ENCODE measurements at regions not wholly inside any gene's neighbourhood (a gene's known extent, or its start where the extent isn't known, plus 50 kb on each side); places are given as distances from the start of the nearest gene placed in this dataset.

- intact Hi-C loops (cut with micrococcal nuclease) (no loop called here), dilution Hi-C loops (cut with MboI; ENCODE audit: extremely low pct_ligation_motif_present, low sequenced_read_pairs) (no loop called here)
Measured at GRCh38 chr1:185446131-185446530, 129.1 kb upstream of the IVNS1ABP start.

GRCh38 chr1:185445594-185445993, 128.6 kb upstream of the IVNS1ABP start:
- H3K27ac ChIP-seq (ENCODE audit: insufficient read depth, low read depth, low read length), result no peak overlapping the region
- no peak for FAIRE-seq
- no peaks in the 10 kb centered on the region for H3K36me3 ChIP-seq (ENCODE audit: control insufficient read depth in 2 of 2, extremely low read depth in 1 of 2, insufficient read depth in 2 of 2, low read length in 2 of 2)
- H3K9ac ChIP-seq (replicated peaks; ENCODE audit: extremely low read depth, insufficient read depth, low read length), result no peak overlapping the region
- dilution Hi-C loops (cut with MboI; ENCODE audit: extremely low pct_ligation_motif_present, low sequenced_read_pairs), result no loop called here
- ChIA-PET CTCF (interaction anchor here (1.5 kb wide), 1 partner anchor 128 kb away, joined by 3 read pairs; the partner anchor contains the start of gene IVNS1ABP), POLR2A (no interaction called here)
- H4K20me1 ChIP-seq (replicated peaks; ENCODE audit: control insufficient read depth, extremely low read depth, insufficient read depth, low read length), result no peaks in the 10 kb centered on the region
- no peaks in the 10 kb centered on the region for H3K9me1 ChIP-seq (replicated peaks; ENCODE audit: control insufficient read depth, extremely low read depth, insufficient read depth, low read length)
- H3K27me3 ChIP-seq (ENCODE audit: control insufficient read depth in 2 of 2, insufficient read depth in 2 of 2, low read length in 2 of 2), result no peaks in the 10 kb centered on the region
- DNase-seq (ENCODE audit: low read depth, low spot score), result no peak
- TF ChIP-seq MAX (IDR thresholded peaks at IDR 0.05; ENCODE audit: insufficient read depth, insufficient read length), result no peak
- no peak for TF ChIP-seq MYC (IDR thresholded peaks at IDR 0.05; ENCODE audit: low read depth, low read length)
- no peak for TF ChIP-seq JUN (IDR thresholded peaks at IDR 0.05; ENCODE audit: borderline replicate concordance, insufficient read depth, insufficient read length, low read depth)
- TF ChIP-seq FOS (IDR thresholded peaks at IDR 0.05; ENCODE audit: borderline replicate concordance, insufficient read depth, low read length), result no peak
- no peak for TF ChIP-seq CTCF (IDR thresholded peaks at IDR 0.05; ENCODE audit: extremely low read depth in 1 of 2, insufficient read depth in 1 of 2, low read depth in 1 of 2, low read length in 2 of 2)
- TF ChIP-seq EZH2 (IDR thresholded peaks at IDR 0.05; ENCODE audit: borderline replicate concordance, low read depth, low read length, severe bottlenecking), result no peak
- no peak for TF ChIP-seq GATA2 (IDR thresholded peaks at IDR 0.05; ENCODE audit: insufficient read depth, insufficient read length, low read depth, low read length)
- TF ChIP-seq POLR2AphosphoS5 (IDR thresholded peaks at IDR 0.05; ENCODE audit: insufficient read depth, low read depth, low read length), result no peak
- no peak for TF ChIP-seq POLR2A (IDR thresholded peaks at IDR 0.05; ENCODE audit: low read depth, low read length)
- no peaks in the 10 kb centered on the region for H3K79me2 ChIP-seq (ENCODE audit: control insufficient read depth, insufficient read depth, low read length)
- intact Hi-C loops (cut with micrococcal nuclease), result no loop called here
- no peak overlapping the region for H3K4me3 ChIP-seq (replicated peaks in 1 of 3; ENCODE audit: insufficient read depth in 1 of 3, low read depth in 1 of 3, low read length in 3 of 3)
- H3K4me1 ChIP-seq (ENCODE audit: control insufficient read depth, extremely low read depth, insufficient read depth, low read length), result peaks cover 5% of the 10 kb centered on the region
- no peak overlapping the region for H3K4me2 ChIP-seq (ENCODE audit: insufficient read depth, low read length)
- no TSS peak for BruUV-seq (replicated peaks)
- no peaks in the 10 kb centered on the region for H3K9me3 ChIP-seq (replicated peaks; ENCODE audit: control insufficient read depth, insufficient read depth, low read length)
- no peak overlapping the region for H2AFZ ChIP-seq (ENCODE audit: low read depth, low read length)

More at GRCh38 chr1:185446131-185446530, 129.1 kb upstream of the IVNS1ABP start:
- no TSS peak for BruUV-seq (replicated peaks)
- Histone ChIP-seq H3K27me3 (ENCODE audit: control insufficient read depth in 2 of 2, insufficient read depth in 2 of 2, low read length in 2 of 2) (no peaks in the 10 kb centered on the region), H2AFZ (ENCODE audit: low read depth, low read length) (no peak overlapping the region), H3K36me3 (ENCODE audit: control insufficient read depth in 2 of 2, extremely low read depth in 1 of 2, insufficient read depth in 2 of 2, low read length in 2 of 2) (no peaks in the 10 kb centered on the region), H3K79me2 (ENCODE audit: control insufficient read depth, insufficient read depth, low read length) (no peaks in the 10 kb centered on the region), H4K20me1 (replicated peaks; ENCODE audit: control insufficient read depth, extremely low read depth, insufficient read depth, low read length) (no peaks in the 10 kb centered on the region), H3K9me1 (replicated peaks; ENCODE audit: control insufficient read depth, extremely low read depth, insufficient read depth, low read length) (no peaks in the 10 kb centered on the region), H3K4me2 (ENCODE audit: insufficient read depth, low read length) (no peak overlapping the region), H3K4me3 (replicated peaks in 1 of 3; ENCODE audit: insufficient read depth in 1 of 3, low read depth in 1 of 3, low read length in 3 of 3) (no peak overlapping the region), H3K9me3 (replicated peaks; ENCODE audit: control insufficient read depth, insufficient read depth, low read length) (no peaks in the 10 kb centered on the region), H3K27ac (ENCODE audit: insufficient read depth, low read depth, low read length) (no peak overlapping the region), H3K4me1 (ENCODE audit: control insufficient read depth, extremely low read depth, insufficient read depth, low read length) (peaks cover 5% of the 10 kb centered on the region), H3K9ac (replicated peaks; ENCODE audit: extremely low read depth, insufficient read depth, low read length) (no peak overlapping the region)
- no peak for FAIRE-seq
- POLR2A ChIA-PET, result no interaction called here
- CTCF ChIA-PET, result no interaction called here
- no peak for DNase-seq (ENCODE audit: low read depth, low spot score)
- no peak for TF ChIP-seq POLR2A (IDR thresholded peaks at IDR 0.05; ENCODE audit: low read depth, low read length)
- no peak for TF ChIP-seq GATA2 (IDR thresholded peaks at IDR 0.05; ENCODE audit: insufficient read depth, insufficient read length, low read depth, low read length)
- TF ChIP-seq JUN (IDR thresholded peaks at IDR 0.05; ENCODE audit: borderline replicate concordance, insufficient read depth, insufficient read length, low read depth), result no peak
- no peak for TF ChIP-seq EZH2 (IDR thresholded peaks at IDR 0.05; ENCODE audit: borderline replicate concordance, low read depth, low read length, severe bottlenecking)
- TF ChIP-seq POLR2AphosphoS5 (IDR thresholded peaks at IDR 0.05; ENCODE audit: insufficient read depth, low read depth, low read length), result no peak

All from endothelial cell of umbilical vein (primary cell).